ENCODE measurements at regions not wholly inside any gene's neighbourhood (a gene's known extent, or its start where the extent isn't known, plus 50 kb on each side); places are given as distances from the start of the nearest gene placed in this dataset.

DNA sequence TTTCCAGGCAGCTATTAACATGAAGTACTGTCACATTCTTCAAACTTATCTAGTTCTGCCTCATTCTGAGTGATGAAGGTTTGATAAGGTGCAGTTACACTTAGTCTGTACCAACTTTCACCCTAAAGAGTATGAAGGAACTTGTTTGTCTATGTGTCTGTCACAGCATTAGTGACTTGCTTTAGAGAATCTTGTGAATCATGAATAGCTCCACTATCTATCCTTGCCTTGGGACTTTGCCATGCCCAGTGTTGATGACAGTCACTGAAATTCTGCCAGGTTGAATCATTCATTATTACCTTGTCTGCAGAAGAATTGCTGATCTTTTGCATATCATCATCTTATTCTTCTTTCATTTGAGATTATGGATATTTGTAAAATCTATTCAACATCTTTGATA, 50.9 kb upstream of the A1CF start:
- DNase-seq, result no peak

DNA sequence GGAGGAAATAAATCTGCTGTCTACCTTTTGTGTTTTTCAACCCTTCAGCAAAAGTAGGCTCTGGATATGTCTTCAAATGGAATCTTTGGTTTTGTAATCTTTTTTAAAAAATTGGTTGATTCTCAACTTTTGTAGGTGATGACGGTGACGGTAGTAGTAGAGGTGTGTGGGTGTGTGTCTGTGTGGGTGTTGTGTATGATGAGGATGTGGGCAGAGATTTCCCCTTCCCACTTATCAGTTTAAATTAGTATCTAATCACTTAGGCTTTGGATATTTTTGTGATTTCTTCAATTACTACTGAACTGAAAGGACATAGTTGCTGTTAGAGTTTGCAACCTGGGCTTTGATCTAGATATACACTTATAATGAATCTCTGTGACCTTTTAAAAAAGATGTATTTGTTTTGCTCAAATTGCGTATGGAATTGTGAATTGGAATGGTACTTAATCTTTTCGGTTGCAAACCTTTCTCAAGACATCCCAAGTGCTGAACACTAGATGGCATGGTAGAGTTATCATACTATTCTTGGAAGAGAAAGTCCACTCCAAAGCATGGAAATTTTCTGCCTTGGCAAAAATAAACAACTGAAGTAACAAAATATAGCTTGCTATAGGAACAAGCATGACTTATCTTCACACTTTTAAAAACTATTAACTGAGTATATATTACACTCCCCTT, 51.9 kb upstream of the A1CF start:
- DNase-seq, result no peak

DNA sequence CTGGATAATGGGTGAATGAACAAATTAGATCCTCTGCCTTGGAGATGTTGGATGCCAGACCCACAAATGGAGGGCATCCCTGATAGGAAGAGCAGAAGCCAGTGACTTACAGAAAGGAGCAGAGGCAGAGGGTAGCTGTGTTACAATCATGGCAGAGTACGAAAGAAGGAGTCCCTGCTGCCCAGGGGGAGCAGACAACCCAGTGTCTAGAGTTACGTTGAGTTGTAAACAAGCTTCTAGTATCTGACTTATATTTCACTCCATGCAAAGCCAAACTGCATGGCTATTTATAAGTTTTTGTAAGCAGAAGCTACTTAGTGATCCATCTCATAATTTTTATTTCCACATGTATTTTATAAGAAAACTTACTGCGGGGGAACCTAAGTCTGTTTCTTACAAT, 56.2 kb upstream of the A1CF start:
- DNase-seq, result no peak

DNA sequence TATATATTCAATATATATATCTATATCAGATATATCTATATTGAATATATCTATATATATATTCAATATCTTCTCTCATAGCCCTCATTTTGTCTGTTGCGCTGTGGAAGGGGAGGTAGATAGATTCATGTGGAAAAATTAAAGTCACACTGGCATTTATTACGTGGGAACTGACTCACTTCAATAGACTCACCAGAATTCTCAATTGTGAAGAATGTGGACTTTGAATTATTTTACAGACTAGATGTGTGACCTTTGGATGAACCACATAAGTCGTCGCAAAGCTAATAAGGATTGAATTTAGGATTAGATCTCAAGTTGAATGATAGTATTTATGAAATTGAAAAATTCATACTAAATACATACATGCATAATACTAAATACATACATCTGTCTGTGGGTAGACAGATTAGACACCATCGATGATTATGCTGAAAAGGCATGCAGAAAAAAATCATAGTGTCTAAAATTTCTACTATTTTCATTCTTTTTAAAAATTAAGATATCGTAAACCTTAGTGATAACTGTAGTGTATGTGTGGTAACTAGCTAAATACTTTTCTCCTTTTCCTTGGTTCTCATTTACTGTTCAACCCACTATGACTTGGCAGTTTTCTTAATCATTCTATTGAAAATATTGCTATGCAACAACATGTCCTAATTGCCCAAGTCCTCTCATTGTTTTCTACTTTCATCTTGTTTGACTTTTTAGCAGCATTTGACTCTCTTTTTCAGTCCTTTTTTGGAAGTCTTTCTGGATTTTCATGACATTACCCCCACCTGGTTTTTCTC, 61.8 kb upstream of the A1CF start:
- DNase-seq, result no peak

DNA sequence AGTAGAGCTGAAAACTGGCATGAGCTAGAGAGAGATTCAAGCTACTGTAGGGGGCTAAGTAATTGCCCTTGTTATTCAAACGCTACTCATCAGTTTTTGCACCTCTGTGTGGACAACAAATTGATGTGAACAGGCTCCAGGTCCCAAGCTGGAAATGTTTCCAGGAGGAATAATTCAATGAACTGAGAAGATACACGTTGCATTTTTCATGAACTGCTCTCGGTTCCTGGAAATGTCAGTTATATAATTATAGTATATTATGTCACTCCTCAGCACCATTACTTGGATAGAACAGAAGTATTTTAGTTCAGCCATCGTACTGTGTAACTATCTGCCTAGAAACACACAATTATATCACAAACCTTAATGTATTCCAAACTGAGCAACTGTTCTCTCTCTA, 65.9 kb upstream of the A1CF start:
- DNase-seq, result no peak

DNA sequence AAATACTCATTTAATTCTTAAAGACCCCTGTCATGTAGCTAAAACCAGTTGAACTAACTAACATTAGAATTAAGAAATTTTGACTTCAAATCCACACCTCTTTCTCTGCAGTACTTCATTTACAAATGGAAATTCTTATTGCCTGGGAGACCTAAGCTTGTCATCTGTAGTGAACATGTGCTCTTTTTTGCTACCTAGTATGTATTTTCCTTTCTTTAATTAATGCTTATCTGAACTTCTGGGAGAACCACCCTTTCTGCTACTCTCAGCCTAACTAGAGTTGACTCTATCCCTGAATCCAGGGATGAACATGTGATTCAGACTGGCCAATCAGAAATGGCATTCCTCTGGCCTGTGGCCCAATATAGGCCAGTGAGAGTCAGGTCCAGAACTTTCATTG, 75.9 kb upstream of the A1CF start:
- DNase-seq, result no peak

DNA sequence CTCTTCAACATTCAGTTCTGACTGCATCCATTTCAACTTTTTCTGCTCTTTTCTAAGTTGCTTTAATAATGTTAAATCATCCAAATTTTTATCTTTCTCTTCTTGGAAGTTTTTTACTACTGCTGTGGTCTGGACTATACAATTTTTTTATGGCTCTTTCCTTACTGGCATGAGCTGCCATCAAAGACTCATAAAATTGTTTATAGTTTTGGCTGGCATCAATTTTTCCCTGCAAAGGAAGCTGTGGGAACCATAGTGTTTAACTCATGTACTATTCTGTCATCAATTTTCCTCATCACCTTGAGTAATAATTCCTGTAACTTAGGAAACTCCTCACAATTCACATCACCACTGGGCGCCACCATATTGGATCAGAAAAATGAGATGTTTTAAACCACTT, 77.6 kb upstream of the A1CF start:
- no peak for DNase-seq

DNA sequence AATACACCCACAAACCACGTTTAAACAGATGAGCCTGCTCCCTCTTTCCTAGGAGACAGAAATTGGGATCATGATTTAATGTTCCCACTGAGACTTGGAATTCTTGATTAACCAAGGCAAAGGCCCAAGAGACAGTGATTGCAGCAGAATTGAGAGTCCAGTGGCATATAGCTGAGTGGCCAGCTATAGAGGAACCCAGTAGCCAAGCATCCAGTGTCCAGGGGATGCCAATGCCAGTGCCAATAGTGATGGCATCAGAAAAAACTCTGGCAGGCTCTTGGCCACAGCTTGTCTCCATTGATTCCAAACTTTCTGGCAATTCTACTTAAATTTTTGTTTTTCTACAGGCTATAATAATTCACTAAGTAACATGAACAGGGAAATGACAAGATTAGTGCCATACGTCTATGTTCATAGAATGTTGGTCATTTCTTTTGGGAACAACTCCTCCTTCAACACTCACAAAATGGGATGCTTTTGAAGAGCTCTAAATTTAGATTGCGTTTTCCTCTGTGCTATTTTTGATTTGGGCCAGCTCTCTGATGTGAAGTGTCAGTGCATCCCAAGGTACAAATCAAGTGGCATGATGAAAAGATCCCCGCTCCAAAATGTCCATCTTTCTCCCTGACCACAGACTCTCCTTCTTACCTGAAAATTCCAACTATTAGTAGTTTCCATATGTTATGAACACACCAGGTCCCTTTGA, 83.1 kb upstream of the A1CF start:
- no peak for DNase-seq

DNA sequence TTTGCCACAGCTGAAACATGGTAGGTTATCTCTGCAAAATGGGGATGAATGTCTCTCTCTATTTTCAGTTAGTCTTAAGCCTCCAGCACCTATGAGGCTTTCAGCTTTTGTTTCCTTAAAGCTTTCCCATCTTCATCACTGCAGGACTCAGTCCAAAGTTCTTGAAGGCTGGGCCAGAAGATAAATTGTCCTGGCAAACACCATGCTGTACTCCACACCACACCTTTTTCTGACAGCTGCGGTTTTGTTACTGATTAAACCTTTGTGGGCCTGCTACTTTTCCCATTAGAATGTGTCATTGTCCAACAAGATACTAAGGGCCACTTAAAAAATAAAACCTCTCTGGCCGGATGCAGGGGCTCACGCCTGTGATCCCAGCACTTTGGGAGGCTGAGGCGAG, 87.2 kb upstream of the A1CF start:
- DNase-seq, result no peak

DNA sequence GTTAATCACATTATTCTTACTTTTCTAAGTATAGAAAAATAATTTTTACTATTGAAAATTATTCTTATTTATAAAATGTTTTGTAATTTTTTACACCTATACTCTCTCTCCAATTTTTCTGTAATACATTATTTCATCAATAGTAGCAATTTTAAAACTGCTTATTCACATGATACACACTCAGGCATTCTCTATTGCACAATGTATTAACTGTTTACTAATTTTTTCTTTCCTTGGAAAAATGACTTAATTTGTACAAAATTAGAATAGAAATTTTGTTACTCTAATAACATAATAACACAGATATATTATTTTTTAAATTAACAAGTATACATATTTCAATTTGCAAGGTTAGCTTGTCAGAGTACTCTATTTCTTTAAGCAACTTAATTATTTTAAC, 92.9 kb upstream of the PRKG1 start:
- DNase-seq, result no peak

DNA sequence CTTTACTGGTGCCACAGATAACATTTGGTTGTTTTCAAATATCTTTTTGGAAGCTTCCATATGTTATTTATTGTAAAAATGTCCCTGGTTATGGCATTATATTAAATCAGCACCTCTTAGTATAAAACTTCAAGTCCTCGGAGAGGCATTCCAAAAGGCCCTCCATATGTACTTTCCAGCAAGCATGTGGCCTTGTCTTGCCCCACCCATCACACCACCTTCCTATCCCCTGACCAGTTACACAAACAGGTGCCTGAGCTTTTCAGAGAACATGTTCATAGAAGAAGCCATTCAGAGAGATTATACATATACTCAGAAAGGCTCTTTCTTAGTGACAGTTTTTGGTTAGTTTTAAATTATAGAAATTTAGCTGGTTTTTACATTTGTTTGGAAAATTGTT, 92.4 kb upstream of the PRKG1 start:
- no peak for DNase-seq

DNA sequence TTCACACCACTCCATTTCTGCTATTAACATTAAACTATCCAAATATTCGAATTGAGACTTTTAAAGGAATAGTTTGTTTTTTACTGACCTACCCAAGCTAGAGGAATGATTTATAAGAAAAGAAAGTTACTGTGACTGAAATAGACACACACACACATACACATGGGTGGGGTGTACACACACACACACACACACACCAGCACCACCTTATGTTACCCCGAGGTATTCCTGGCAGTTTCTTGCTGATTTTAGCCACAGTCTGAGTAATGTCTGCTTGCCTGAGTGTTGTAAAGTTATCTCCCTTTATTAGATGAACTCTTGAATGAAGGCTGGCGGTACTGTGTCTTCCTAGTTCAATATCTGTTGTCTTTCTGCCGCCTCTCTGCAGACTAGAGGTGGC, 91.3 kb upstream of the PRKG1 start:
- no peak for DNase-seq

DNA sequence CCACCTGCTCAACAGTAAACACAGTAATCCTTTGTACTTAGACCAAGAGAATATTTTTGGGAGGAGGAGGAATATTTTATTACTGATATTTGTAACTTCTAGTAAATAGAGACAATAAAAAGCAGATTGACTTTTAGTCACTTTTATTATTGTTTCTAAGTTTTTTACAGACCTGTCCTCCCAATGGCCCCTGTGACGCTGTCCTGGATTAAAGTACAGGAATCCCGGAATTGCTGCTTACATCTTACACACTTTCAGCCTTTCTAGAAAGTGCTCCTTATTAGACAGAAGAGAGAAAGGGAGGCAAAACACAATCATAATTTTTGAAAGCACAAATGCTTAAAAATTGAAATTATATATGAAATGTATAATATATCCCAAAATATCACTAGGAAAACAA, 86.4 kb upstream of the PRKG1 start:
- no peak for DNase-seq

DNA sequence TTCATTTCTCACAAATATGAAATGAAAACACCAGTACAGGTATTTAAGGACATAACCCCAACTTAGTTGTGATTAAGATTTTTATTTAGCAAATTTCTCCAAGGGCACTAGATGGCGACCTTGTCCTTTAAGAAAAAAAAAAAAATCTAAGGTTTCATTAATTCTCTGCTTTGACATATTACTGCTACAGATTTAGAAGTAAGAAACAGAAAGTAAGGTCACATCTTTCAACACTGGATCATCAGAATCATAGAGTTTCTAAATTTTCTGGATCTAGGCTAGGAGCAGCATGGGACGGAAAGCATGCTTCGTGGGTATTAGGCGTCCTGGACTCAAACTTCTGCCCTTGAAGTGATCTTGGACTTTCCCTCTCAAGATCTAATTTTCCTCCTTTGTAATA, 85.5 kb upstream of the PRKG1 start:
- no peak for DNase-seq

DNA sequence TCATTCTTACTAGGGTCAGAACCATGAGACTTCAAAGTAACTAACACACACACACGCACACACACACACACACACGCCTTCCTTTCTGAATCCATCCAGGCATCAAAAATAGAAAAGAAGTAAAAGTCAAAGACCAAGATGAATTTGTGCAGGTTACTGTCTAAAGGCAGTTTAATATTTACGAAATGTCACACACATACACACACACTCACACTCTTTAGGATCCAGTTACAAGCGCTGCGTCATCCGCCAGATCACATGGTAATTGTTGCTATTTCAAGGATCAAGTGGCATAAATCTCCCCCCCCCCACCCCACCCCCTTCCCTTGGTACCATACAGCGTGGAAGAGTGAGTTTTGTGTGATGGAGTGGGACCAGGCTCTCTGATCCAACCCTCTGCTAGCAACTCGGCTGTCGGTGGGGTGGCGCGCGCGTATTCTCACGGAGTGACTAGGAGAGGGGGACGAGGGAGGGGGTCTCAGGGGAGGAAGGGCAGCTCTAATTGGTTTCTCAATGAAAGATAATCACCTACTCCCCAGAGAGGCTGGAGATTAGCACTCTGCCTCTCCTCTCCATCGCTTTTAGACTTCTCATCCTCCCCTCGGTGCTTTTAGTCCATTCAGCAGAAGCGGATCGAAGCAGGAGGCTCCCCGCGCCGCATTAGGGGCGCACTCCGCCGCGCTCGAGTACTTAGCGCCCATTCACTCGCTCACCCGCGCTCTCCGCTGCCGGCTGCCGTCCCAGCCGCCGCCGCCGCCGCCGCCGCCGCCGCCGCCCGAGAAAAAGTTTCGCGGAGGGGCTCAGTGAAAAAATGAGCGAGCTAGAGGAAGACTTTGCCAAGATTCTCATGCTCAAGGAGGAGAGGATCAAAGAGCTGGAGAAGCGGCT, 83.5 kb upstream of the PRKG1 start:
- DNase-seq, result peak; percentile 54

DNA sequence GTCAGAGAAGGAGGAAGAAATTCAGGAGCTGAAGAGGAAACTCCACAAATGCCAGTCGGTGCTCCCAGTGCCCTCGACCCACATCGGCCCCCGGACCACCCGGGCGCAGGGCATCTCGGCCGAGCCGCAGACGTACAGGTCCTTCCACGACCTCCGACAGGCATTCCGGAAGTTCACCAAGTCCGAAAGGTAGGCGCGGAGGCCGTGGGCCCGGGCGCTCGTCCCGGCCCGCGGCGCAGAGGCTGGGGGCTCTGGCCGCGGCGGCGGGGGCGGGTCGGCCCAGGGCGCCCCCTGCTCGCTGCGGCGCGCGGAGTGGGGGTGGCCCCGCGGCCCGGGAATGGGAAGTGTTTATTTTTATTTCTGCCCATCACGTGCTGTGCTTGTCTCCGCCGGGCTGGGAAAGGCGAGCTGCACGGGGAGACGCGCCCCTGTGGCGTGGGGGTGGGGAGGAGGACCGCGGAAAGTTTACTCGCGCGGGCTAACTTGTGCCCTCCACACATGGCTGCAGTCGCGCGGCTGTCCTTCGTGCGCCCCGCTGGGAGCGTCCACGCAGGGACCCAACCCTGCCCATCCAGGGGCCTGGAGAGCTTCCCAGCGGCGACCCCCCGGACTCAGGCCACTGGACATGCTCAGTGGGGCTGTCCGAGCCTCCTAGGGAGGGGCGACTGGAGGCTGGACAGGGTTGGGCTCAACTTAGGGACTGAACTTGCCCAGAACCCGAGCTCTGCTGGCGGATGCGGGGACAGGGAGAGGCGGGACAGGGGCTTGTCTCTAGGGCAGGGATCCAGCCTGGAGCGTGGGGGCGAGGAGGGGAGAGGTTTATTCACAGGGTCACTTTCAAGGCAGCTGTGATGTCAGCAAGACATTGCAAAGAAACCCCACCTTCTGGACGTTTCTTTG, 82.6 kb upstream of the PRKG1 start:
- DNase-seq, result no peak

DNA sequence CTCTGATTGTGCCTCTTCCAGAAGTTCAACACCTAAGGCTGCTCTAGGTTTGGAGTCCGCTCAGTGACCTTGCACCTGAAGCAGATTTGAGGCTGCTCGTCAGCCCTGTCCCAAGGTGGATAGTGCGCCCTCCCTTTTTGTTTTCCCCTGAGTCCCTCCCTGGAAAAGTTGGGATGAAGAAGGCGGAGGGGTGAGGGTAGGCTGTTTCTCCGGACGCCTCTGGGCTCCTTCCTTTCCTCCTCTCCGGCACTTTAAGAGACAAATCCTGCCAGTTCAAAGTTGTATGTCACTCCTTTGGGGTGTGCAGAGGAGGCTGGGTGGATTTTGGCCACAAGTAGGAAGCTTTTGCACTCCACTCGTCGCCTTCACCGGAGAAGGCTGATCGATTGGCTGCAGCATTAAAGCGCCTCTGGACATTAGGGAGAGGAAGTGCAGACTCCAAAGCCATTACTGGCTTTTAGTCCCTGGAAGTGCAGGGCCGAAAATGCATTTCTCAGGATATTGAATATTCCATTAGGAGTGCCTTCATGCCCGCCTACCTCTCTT, 81.9 kb upstream of the PRKG1 start:
- DNase-seq, result no peak

DNA sequence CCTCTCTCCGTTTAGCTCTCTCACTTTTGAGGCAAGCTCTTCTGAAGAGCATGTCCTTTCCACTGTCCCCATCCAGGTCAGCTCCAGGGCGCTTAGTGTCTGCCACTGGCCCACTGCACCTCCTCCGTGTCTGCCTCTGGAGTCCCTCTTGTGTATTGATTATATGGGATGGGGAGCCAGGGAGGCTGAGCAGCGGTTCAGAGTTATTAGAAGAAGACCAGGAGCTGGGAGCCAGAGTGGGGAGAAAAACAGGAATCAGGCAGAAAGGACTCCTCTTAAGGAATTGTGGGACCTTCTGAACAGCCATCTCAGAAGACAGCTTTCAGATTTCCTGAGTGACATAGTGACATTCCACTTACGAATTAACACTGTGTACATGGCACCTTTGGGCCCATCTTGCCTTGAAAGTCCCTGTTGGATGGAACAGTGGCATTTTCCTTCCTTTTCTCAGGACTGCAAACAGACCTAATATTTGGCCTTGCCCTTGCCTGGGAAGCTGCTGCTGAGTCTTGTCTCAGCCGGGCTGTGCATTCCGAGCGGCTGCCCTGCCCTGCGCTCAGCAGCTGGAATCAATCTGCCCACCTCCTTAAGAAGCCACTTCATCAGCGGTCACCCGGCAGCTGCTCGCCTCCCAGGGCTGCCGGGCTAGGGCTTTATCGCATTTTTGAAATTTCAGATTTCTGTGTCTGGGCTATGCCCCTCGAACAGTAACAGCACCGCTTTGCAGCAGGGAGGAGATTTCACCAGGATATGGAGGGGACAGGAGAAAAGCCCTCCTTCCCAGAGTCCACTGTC, 81.1 kb upstream of the PRKG1 start:
- DNase-seq, result no peak

DNA sequence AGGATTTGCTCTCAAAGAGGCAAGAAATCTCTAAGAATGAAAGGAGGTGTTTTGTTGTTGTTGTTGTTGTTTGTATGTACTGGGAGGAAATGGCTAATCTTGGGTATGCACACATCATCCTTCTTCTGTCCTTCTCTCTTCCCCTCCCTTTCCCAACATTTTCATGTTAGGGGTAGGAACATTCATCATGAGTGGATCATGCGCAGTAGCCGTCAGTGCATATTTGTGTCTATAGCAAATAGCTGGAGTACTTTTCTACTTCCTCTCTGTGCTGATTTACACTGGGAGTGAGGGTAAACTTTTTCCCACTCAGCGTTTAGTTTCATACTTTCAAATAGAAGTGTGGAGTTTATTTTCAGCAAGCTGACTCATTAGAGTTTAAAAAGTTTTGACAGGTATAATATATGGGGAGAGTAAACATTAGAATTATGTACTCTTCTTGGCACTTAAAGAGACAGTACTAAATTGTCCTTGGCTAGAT, 80.5 kb upstream of the PRKG1 start:
- no peak for DNase-seq

DNA sequence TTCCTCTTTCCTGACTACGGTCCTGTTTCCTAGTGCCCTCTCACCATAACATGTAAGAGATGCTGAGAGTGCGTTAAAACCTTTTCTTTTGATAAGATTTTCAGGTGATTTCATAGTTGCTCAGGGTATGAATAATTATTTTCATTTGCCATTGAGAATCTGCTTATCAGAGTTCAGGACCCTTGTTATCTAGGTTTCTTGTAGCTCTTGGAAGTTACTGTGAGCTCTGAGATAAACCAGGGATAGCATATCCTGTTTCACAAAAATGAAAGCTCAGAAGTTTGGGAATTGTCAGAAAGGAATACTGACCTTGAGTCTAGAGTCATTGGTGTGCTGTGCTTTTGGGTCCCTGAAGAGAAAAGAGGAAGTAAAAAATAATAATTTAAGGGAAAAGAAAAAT, 76.8 kb upstream of the PRKG1 start:
- DNase-seq, result no peak

DNA sequence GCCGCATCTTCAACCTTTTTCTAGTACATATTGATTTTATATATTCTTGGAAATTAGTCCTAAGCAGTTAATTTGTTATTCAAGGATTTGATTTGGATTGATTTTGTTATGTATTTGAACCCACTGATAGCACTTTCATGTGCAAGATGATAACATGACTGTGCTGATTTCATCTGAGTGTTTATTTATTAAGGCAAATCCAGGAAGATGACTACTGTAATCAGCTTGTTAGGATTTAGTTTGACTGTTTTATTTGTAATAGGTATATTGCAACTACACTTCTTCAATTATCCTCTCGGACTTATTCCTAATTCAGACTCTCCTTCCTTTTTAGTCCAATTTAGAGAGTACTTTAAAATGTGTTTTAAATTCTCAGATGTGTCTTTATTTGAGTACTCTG, 75.1 kb upstream of the PRKG1 start:
- DNase-seq, result no peak

Measured in NCI-H1436 (cell line).